Sigmoid colon (tissue), 6 donors: ENCODE measurements at regions not wholly inside any gene's neighbourhood (a gene's known extent, or its start where the extent isn't known, plus 50 kb on each side); places are given as distances from the start of the nearest gene placed in this dataset.

ENCODE experiments used
- DNase-seq: peaks from one replicate; pipeline ENCODE4 v3.0.0-alpha.2; 2019
- H3K27ac ChIP-seq, 4 donors: fragments of 200-600 bp; sonication (generic); one replicate each; pipeline ENCODE4 v1.5.1; 2016 to 2019; ENCODE audit warnings: mild to moderate bottlenecking in 1 of 4
- H3K27me3 ChIP-seq, 3 donors: fragments of 200-600 bp; sonication (generic); one replicate each; pipeline ENCODE4 v1.5.1; 2019; ENCODE audit warnings: mild to moderate bottlenecking in 1 of 3
- H3K36me3 ChIP-seq, 4 donors: fragments of 200-600 bp; sonication (generic); one replicate each; pipeline ENCODE4 v1.5.1; 2016 to 2019
- H3K4me1 ChIP-seq, 4 donors: fragments of 200-600 bp; sonication (generic); one replicate each; pipeline ENCODE4 v1.5.1; 2017 to 2019
- H3K4me3 ChIP-seq, 4 donors: fragments of 200-600 bp; sonication (generic); one replicate each; pipeline ENCODE4 v1.5.1; 2017 to 2019; ENCODE audit warnings: mild to moderate bottlenecking in 2 of 4, moderate library complexity in 1 of 4
- H3K9me3 ChIP-seq, 4 donors: fragments of 200-600 bp in 3 of 4; sonication (generic) in 3 of 4; one replicate each; pipeline versions ENCODE4 v1.5.1 to v1.6.1; 2013 to 2019
- CTCF ChIP-seq, 4 experiments: fragments of 450-650 bp in 3 of 4; fragments of 200-600 bp in 1 of 4; IDR thresholded peaks; one replicate each; pipeline ENCODE4 v1.5.1; 2016 to 2019; ENCODE audit warnings: antibody characterized with exemption in 4 of 4, mild to moderate bottlenecking in 3 of 4, moderate library complexity in 2 of 4
- EP300 ChIP-seq, 4 donors: sonication (generic); formaldehyde crosslinking; IDR thresholded peaks; one replicate each; pipeline ENCODE4 v1.6.1; 2017; ENCODE audit warnings: antibody characterized with exemption in 4 of 4
- POLR2A ChIP-seq, 2 donors: fragments of 450-650 bp; IDR thresholded peaks; one replicate each; pipeline ENCODE4 v1.6.1; 2016; ENCODE audit warnings: antibody characterized with exemption in 2 of 2, mild to moderate bottlenecking in 2 of 2, moderate library complexity in 2 of 2
- POLR2AphosphoS5 ChIP-seq, 4 donors: sonication (generic); formaldehyde crosslinking; IDR thresholded peaks; one replicate each; pipeline ENCODE4 v1.6.1; 2017; ENCODE audit warnings: antibody characterized with exemption in 4 of 4
- WGBS, 2 donors: extraction: QIAGEN DNeasy Blood & Tissue Kit; methylation state at CpG; one replicate each; pipeline ENCODE4 v1.1.7; 2013; 5-methylcytosine and 5-hydroxymethylcytosine counted together
- intact Hi-C: fragments of 100-400 bp; cut with DNase I; formaldehyde crosslinking; loops from one replicate; pipeline ENCODE4 v1.15.1; 2023
- donor health status: healthy with polysubstance abuse.
- donor health status: healthy.

GRCh38 chrX:122187069-122187713, 996.9 kb upstream of the GRIA3 start:
- WGBS, 2 donors, result 69 to 70% methylated on average over 2 of the region's 2 CpGs

GRCh38 chrX:122188751-122189150, 995.3 kb upstream of the GRIA3 start:
- WGBS, 2 donors, result 87 to 88% methylated on average over 2 of the region's 2 CpGs
- H3K4me3 ChIP-seq, result no peak overlapping the region
- no peaks in the 10 kb centered on the region for H3K27me3 ChIP-seq
- no peaks in the 10 kb centered on the region for H3K36me3 ChIP-seq
- no peaks in the 10 kb centered on the region for H3K9me3 ChIP-seq
- TF ChIP-seq EP300 (IDR thresholded peaks at IDR 0.05), result no peak
- no peak for TF ChIP-seq CTCF (IDR thresholded peaks at IDR 0.05)
- TF ChIP-seq POLR2A (IDR thresholded peaks at IDR 0.05), result no peak
- TF ChIP-seq POLR2AphosphoS5 (IDR thresholded peaks at IDR 0.05), result no peak
- no peak for DNase-seq
- no peak overlapping the region for H3K27ac ChIP-seq
- H3K4me1 ChIP-seq, result no peaks in the 10 kb centered on the region
- intact Hi-C loops, result no loop called here

More at GRCh38 chrX:122187069-122187713, 996.9 kb upstream of the GRIA3 start:
- no peaks in the 10 kb centered on the region for H3K4me1 ChIP-seq
- no peak for DNase-seq
- intact Hi-C loops, result no loop called here
- H3K27me3 ChIP-seq, result no peaks in the 10 kb centered on the region
- no peaks in the 10 kb centered on the region for H3K36me3 ChIP-seq
- H3K27ac ChIP-seq, result no peak overlapping the region
- H3K9me3 ChIP-seq, result no peaks in the 10 kb centered on the region
- no peak overlapping the region for H3K4me3 ChIP-seq
- TF ChIP-seq POLR2AphosphoS5 (IDR thresholded peaks at IDR 0.05) (no peak), EP300 (IDR thresholded peaks at IDR 0.05) (no peak), POLR2A (IDR thresholded peaks at IDR 0.05) (no peak), CTCF (IDR thresholded peaks at IDR 0.05) (no peak)

- TF ChIP-seq EP300 (IDR thresholded peaks at IDR 0.05) (no peak), CTCF (IDR thresholded peaks at IDR 0.05) (no peak), POLR2AphosphoS5 (IDR thresholded peaks at IDR 0.05) (no peak), POLR2A (IDR thresholded peaks at IDR 0.05) (no peak)
- Histone ChIP-seq H3K4me1 (no peaks in the 10 kb centered on the region), H3K9me3 (no peaks in the 10 kb centered on the region), H3K36me3 (no peaks in the 10 kb centered on the region), H3K27ac (no peak overlapping the region), H3K4me3 (no peak overlapping the region), H3K27me3 (no peaks in the 10 kb centered on the region)
- intact Hi-C loops, result no loop called here
- DNase-seq, result no peak
- WGBS, 2 donors, result 64 to 70% methylated on average over 5 of the region's 5 CpGs
Measured at GRCh38 chrX:122196343-122196742, 987.7 kb upstream of the GRIA3 start.

DNA sequence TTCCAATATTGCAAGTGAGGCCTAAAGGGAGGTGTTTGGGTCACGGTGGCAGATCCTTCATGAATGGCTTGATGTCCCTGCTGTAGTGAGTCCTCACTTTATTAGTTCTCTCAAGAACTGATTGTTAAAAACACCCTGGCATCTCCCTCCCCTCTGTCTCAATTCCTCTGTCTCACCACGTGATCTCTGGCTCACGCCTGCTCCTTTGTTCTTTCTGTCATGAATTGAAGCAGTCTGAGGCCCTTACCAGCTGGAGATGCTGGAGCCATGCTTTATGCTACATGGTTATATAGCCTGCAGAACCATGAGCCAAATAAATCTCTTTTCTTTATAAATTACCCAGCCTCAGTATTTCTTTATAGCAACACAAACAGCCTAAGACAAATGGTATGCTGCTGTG, 980.7 kb upstream of the GRIA3 start:
- DNase-seq, result no peak
- WGBS, 2 donors, result 58 to 61% methylated on average over 3 of the region's 3 CpGs
- H3K9me3 ChIP-seq, result no peaks in the 10 kb centered on the region
- H3K4me1 ChIP-seq, result no peaks in the 10 kb centered on the region
- intact Hi-C loops, result no loop called here
- no peaks in the 10 kb centered on the region for H3K27me3 ChIP-seq
- no peak overlapping the region for H3K4me3 ChIP-seq
- no peaks in the 10 kb centered on the region for H3K36me3 ChIP-seq
- no peak for TF ChIP-seq CTCF (IDR thresholded peaks at IDR 0.05)
- TF ChIP-seq POLR2AphosphoS5 (IDR thresholded peaks at IDR 0.05), result no peak
- no peak for TF ChIP-seq POLR2A (IDR thresholded peaks at IDR 0.05)
- TF ChIP-seq EP300 (IDR thresholded peaks at IDR 0.05), result no peak
- H3K27ac ChIP-seq, result no peak overlapping the region

DNA sequence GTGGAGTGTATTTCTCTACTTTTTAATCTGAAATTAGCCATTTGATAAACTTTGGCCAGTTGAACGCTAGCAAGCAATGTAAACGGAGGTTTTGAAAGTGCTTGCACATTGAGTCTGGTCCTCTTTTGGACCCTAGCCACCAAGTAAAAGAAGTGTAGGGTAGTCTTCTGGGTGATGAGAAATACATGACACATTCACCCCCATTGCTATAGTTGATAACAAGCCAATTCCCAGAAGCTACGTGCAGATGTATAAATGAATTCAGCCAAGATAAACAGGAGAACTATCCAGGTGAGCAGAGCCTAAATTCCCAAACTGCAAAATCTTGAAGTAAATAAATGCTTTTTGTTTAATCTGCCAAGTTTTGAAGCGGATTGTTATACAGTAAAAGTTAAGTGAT, 965.4 kb upstream of the GRIA3 start:
- intact Hi-C loops, result no loop called here
- Histone ChIP-seq H3K4me1 (no peaks in the 10 kb centered on the region), H3K27me3 (no peaks in the 10 kb centered on the region), H3K9me3 (no peaks in the 10 kb centered on the region), H3K36me3 (no peaks in the 10 kb centered on the region), H3K27ac (no peak overlapping the region), H3K4me3 (no peak overlapping the region)
- no peak for DNase-seq
- 67 to 82% methylated on average over 4 of the region's 4 CpGs for WGBS, 2 donors
- TF ChIP-seq CTCF (IDR thresholded peaks at IDR 0.05) (no peak), POLR2A (IDR thresholded peaks at IDR 0.05) (no peak), EP300 (IDR thresholded peaks at IDR 0.05) (no peak), POLR2AphosphoS5 (IDR thresholded peaks at IDR 0.05) (no peak)
